Trophoblast cell (in vitro differentiated cells and primary cell): ENCODE measurements at regions not wholly inside any gene's neighbourhood (a gene's known extent, or its start where the extent isn't known, plus 50 kb on each side); places are given as distances from the start of the nearest gene placed in this dataset.
A peak's percentile ranks its signal among the peaks of the same experiment; 100 is the strongest.

Source experiments
- DNase-seq, 2 donors: peaks; one replicate each; pipeline ENCODE4 v3.0.0-alpha.2; 2016
- H2AFZ ChIP-seq: 2 replicates; pipeline ENCODE4 v1.6.1; 2013; ENCODE audit warnings: low read length, moderate library complexity, mild to moderate bottlenecking; ENCODE audit not compliant: insufficient read depth, poor library complexity
- H2AK5ac ChIP-seq: 2 replicates; pipeline ENCODE4 v1.6.1; 2013; ENCODE audit warnings: mild to moderate bottlenecking, low read length
- H2BK120ac ChIP-seq: 2 replicates; pipeline ENCODE4 v1.6.1; 2013; ENCODE audit warnings: low read length, mild to moderate bottlenecking, moderate library complexity; ENCODE audit not compliant: insufficient read depth, poor library complexity
- H2BK12ac ChIP-seq: 2 replicates; pipeline ENCODE4 v1.6.1; 2013; ENCODE audit warnings: mild to moderate bottlenecking, low read length, moderate library complexity
- H2BK5ac ChIP-seq: 2 replicates; pipeline ENCODE4 v1.6.1; 2013; ENCODE audit warnings: low read length, low read depth, moderate library complexity, mild to moderate bottlenecking; ENCODE audit not compliant: poor library complexity
- H3K14ac ChIP-seq: 2 replicates; pipeline ENCODE4 v1.6.1; 2013; ENCODE audit warnings: mild to moderate bottlenecking, low read length
- H3K18ac ChIP-seq: 2 replicates; pipeline ENCODE4 v1.6.1; 2013; ENCODE audit warnings: mild to moderate bottlenecking, low read length
- H3K23ac ChIP-seq: 2 replicates; pipeline ENCODE4 v1.6.1; 2013; ENCODE audit warnings: low read length
- H3K27ac ChIP-seq: 2 replicates; pipeline ENCODE4 v1.5.1; 2013; ENCODE audit warnings: low read depth, mild to moderate bottlenecking, inconsistent platforms, low read length, moderate library complexity
- H3K27me3 ChIP-seq: 2 replicates; pipeline ENCODE4 v1.6.1; 2013; ENCODE audit warnings: inconsistent platforms, mild to moderate bottlenecking, low read length, moderate library complexity; ENCODE audit not compliant: insufficient read depth
- H3K36me3 ChIP-seq, 2 experiments: 1 replicate in 1 of 2; 2 replicates in 1 of 2; pipeline ENCODE4 v1.6.1; 2013; ENCODE audit warnings: low read length in 2 of 2, mild to moderate bottlenecking in 2 of 2, moderate library complexity in 1 of 2; ENCODE audit not compliant: insufficient read depth in 2 of 2, control insufficient read depth in 1 of 2
- H3K4ac ChIP-seq: 2 replicates; pipeline ENCODE4 v1.6.1; 2013; ENCODE audit warnings: low read depth, mild to moderate bottlenecking, low read length, moderate library complexity
- H3K4me1 ChIP-seq, 2 experiments: 1 replicate in 1 of 2; 2 replicates in 1 of 2; pipeline ENCODE4 v1.6.1; 2013; ENCODE audit warnings: low read length in 2 of 2, mild to moderate bottlenecking in 2 of 2, moderate library complexity in 1 of 2; ENCODE audit not compliant: insufficient read depth in 2 of 2, control insufficient read depth in 1 of 2
- H3K4me2 ChIP-seq: 2 replicates; pipeline ENCODE4 v1.6.1; 2013; ENCODE audit warnings: inconsistent platforms, mild to moderate bottlenecking, low read length, moderate library complexity
- H3K4me3 ChIP-seq: 2 replicates; pipeline ENCODE4 v1.5.1; 2013; ENCODE audit warnings: mild to moderate bottlenecking, low read depth, low read length, inconsistent platforms
- H3K79me1 ChIP-seq: one replicate; pipeline ENCODE4 v1.6.1; 2013; ENCODE audit warnings: low read length
- H3K79me2 ChIP-seq: 2 replicates; pipeline ENCODE4 v1.6.1; 2013; ENCODE audit warnings: low read length, mild to moderate bottlenecking; ENCODE audit not compliant: control insufficient read depth, insufficient read depth, poor library complexity
- H3K9ac ChIP-seq: 2 replicates; pipeline ENCODE4 v1.6.1; 2013; ENCODE audit warnings: mild to moderate bottlenecking, low read length
- H3K9me3 ChIP-seq: 2 replicates; pipeline ENCODE4 v1.6.1; 2013; ENCODE audit warnings: low read depth, mild to moderate bottlenecking, control low read depth, inconsistent platforms, low read length; ENCODE audit not compliant: insufficient read depth
- H4K12ac ChIP-seq: 2 replicates; pipeline ENCODE4 v1.6.1; 2013; ENCODE audit warnings: low read depth, mild to moderate bottlenecking, low read length, moderate library complexity
- H4K8ac ChIP-seq: 2 replicates; pipeline ENCODE4 v1.6.1; 2013; ENCODE audit warnings: low read depth, mild to moderate bottlenecking, low read length, moderate library complexity
- H4K91ac ChIP-seq: one replicate; pipeline ENCODE4 v1.6.1; 2013; ENCODE audit warnings: low read depth, mild to moderate bottlenecking, low read length, moderate library complexity
- WGBS: extraction: QIAGEN DNeasy Blood & Tissue Kit; methylation state at CpG from one replicate; pipeline ENCODE4 v1.1.7; 2013; ENCODE audit warnings: missing lambda C conversion rate; ENCODE audit not compliant: insufficient read length, insufficient coverage; ENCODE audit errors: extremely low coverage; 5-methylcytosine and 5-hydroxymethylcytosine counted together

GRCh38 chr12:98453492-98453891 is 61.9 kb upstream of the TMPO start:
- H3K27me3 ChIP-seq, result no peaks in the 10 kb centered on the region
- no peak overlapping the region for H2BK120ac ChIP-seq
- no peak overlapping the region for H2AFZ ChIP-seq
- H3K23ac ChIP-seq, result no peak overlapping the region
- no peak for DNase-seq
- no peak overlapping the region for H4K8ac ChIP-seq
- H3K4me2 ChIP-seq, result no peak overlapping the region
- H3K4me1 ChIP-seq, result peaks cover 0 to 3% of the 10 kb centered on the region in 2 experiments
- H3K9me3 ChIP-seq, result no peaks in the 10 kb centered on the region
- H3K9ac ChIP-seq, result no peak overlapping the region
- no peak overlapping the region for H4K12ac ChIP-seq
- no peak overlapping the region for H2BK12ac ChIP-seq
- no peak overlapping the region for H2BK5ac ChIP-seq
- no CpG with 5 or more reads among the region's 2 CpGs for WGBS
- no peak overlapping the region for H3K4me3 ChIP-seq
- no peaks in the 10 kb centered on the region for H3K79me2 ChIP-seq
- no peak overlapping the region for H2AK5ac ChIP-seq
- H3K27ac ChIP-seq, result no peak overlapping the region
- no peak overlapping the region for H3K18ac ChIP-seq
- H3K4ac ChIP-seq, result no peak overlapping the region
- H4K91ac ChIP-seq, result no peak overlapping the region
- peaks cover 4% of the 10 kb centered on the region for H3K79me1 ChIP-seq
- no peaks in the 10 kb centered on the region for H3K36me3 ChIP-seq
- H3K14ac ChIP-seq, result no peak overlapping the region

- Histone ChIP-seq H3K9me3 (no peaks in the 10 kb centered on the region), H2AK5ac (no peak overlapping the region), H4K12ac (no peak overlapping the region), H3K36me3 (no peaks in the 10 kb centered on the region), H3K27ac (no peak overlapping the region), H3K4me1 (peaks cover 0 to 3% of the 10 kb centered on the region in 2 experiments), H4K91ac (no peak overlapping the region), H3K79me2 (no peaks in the 10 kb centered on the region), H2AFZ (no peak overlapping the region), H4K8ac (no peak overlapping the region), H2BK120ac (no peak overlapping the region), H3K27me3 (no peaks in the 10 kb centered on the region), H3K4me3 (no peak overlapping the region), H3K79me1 (peaks cover 4% of the 10 kb centered on the region), H3K9ac (no peak overlapping the region), H3K4ac (no peak overlapping the region), H3K18ac (no peak overlapping the region), H3K4me2 (no peak overlapping the region), H3K14ac (no peak overlapping the region), H3K23ac (no peak overlapping the region), H2BK5ac (no peak overlapping the region), H2BK12ac (no peak overlapping the region)
- no CpG with 5 or more reads among the region's 3 CpGs for WGBS
- DNase-seq, result no peak
These were observed 59.3 kb upstream of the TMPO start for GRCh38 chr12:98456041-98456440.

- peak overlapping the region; percentile 13 for H3K18ac ChIP-seq
- no peak overlapping the region for H3K9ac ChIP-seq
- H3K27ac ChIP-seq, result no peak overlapping the region
- peaks cover 4% of the 10 kb centered on the region for H3K79me1 ChIP-seq
- peak; percentile 65 to 72 for DNase-seq
- H3K4me3 ChIP-seq, result peak overlapping the region; percentile 56
- H3K4me1 ChIP-seq, result peaks cover 0 to 3% of the 10 kb centered on the region in 2 experiments
- H4K8ac ChIP-seq, result peak overlapping the region; percentile 4
- H2BK12ac ChIP-seq, result no peak overlapping the region
- H2AFZ ChIP-seq, result peak overlapping the region; percentile 0
- H4K91ac ChIP-seq, result peak overlapping the region; percentile 71
- H3K27me3 ChIP-seq, result no peaks in the 10 kb centered on the region
- no peak overlapping the region for H2AK5ac ChIP-seq
- WGBS, result no CpG with 5 or more reads among the region's 50 CpGs
- H3K79me2 ChIP-seq, result no peaks in the 10 kb centered on the region
- no peak overlapping the region for H3K4ac ChIP-seq
- no peaks in the 10 kb centered on the region for H3K36me3 ChIP-seq
- peak overlapping the region; percentile 62 for H3K4me2 ChIP-seq
- peak overlapping the region; percentile 44 for H4K12ac ChIP-seq
- H3K14ac ChIP-seq, result peak overlapping the region; percentile 7
- no peak overlapping the region for H2BK5ac ChIP-seq
- no peak overlapping the region for H3K23ac ChIP-seq
- H3K9me3 ChIP-seq, result no peaks in the 10 kb centered on the region
- no peak overlapping the region for H2BK120ac ChIP-seq
These were observed 58.5 kb upstream of the TMPO start for GRCh38 chr12:98456576-98457573.

- no peak overlapping the region for H3K9ac ChIP-seq
- WGBS, result no CpG with 5 or more reads among the region's 1 CpG
These were observed 51.2 kb upstream of the TMPO start for GRCh38 chr12:98464190-98464589.

More at GRCh38 chr12:98464190-98464589, 51.2 kb upstream of the TMPO start:
- Histone ChIP-seq H3K4ac (no peak overlapping the region), H3K79me2 (no peaks in the 10 kb centered on the region), H3K23ac (no peak overlapping the region), H3K27me3 (no peaks in the 10 kb centered on the region), H2AFZ (no peak overlapping the region), H2AK5ac (no peak overlapping the region), H3K18ac (no peak overlapping the region), H4K8ac (no peak overlapping the region), H4K91ac (no peak overlapping the region), H3K14ac (no peak overlapping the region), H3K4me1 (no peaks in the 10 kb centered on the region), H3K4me3 (no peak overlapping the region), H3K4me2 (no peak overlapping the region), H3K79me1 (no peaks in the 10 kb centered on the region), H3K9me3 (no peaks in the 10 kb centered on the region), H2BK12ac (no peak overlapping the region), H2BK5ac (no peak overlapping the region), H2BK120ac (no peak overlapping the region), H3K27ac (no peak overlapping the region), H4K12ac (no peak overlapping the region), H3K36me3 (no peaks in the 10 kb centered on the region)
- DNase-seq, result no peak
